NB4 (cell line): ENCODE measurements at regions not wholly inside any gene's neighbourhood (a gene's known extent, or its start where the extent isn't known, plus 50 kb on each side); places are given as distances from the start of the nearest gene placed in this dataset.

ENCODE experiments used
- POLR2A ChIP-seq: IDR thresholded peaks from 2 replicates; pipeline ENCODE4 v1.6.1; 2011; ENCODE audit warnings: mild to moderate bottlenecking; ENCODE audit not compliant: insufficient read length; ENCODE audit errors: extremely low read depth
- TF ChIP-seq, protein P1 (sequence below): IDR thresholded peaks from one replicate; pipeline ENCODE4 v1.5.1; 2012; ENCODE audit warnings: low read depth, low read length

DNA sequence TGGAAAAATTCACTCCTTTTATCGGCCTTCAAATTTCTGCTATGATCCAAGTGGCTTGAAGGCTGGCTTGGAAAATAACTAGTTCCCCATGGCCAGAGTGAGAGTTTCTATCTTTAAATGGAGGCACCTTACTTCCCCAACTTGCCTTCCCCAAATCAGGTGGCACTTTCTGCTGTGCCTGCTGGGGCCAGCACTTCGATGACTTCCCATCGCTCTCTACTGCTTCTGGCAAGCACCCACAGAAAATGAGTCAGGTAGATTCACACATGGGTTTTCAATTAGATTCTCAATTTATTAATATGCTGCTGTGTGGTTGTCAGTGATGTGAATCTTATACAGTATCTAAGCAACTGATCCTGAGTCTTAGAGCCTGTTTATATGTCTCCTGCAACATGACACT, 398.8 kb upstream of the RAG2 start:
- TF ChIP-seq, protein P1, sequence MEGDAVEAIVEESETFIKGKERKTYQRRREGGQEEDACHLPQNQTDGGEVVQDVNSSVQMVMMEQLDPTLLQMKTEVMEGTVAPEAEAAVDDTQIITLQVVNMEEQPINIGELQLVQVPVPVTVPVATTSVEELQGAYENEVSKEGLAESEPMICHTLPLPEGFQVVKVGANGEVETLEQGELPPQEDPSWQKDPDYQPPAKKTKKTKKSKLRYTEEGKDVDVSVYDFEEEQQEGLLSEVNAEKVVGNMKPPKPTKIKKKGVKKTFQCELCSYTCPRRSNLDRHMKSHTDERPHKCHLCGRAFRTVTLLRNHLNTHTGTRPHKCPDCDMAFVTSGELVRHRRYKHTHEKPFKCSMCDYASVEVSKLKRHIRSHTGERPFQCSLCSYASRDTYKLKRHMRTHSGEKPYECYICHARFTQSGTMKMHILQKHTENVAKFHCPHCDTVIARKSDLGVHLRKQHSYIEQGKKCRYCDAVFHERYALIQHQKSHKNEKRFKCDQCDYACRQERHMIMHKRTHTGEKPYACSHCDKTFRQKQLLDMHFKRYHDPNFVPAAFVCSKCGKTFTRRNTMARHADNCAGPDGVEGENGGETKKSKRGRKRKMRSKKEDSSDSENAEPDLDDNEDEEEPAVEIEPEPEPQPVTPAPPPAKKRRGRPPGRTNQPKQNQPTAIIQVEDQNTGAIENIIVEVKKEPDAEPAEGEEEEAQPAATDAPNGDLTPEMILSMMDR = no peak
- TF ChIP-seq POLR2A = no peak
